Lung (tissue), 11 donors: ENCODE measurements at regions not wholly inside any gene's neighbourhood (a gene's known extent, or its start where the extent isn't known, plus 50 kb on each side); places are given as distances from the start of the nearest gene placed in this dataset.

Source experiments
- ATAC-seq: fragments of 200-7000 bp; cut with Tn5 transposase; one replicate; pipeline ENCODE4 v1.9.1; 2020; ENCODE audit warnings: moderate number of reproducible peaks; ENCODE audit not compliant: insufficient read depth, low FRiP score
- DNase-seq, 3 donors: peaks; one replicate each; pipeline ENCODE4 v3.0.0-alpha.2; 2013 to 2017
- H3K27ac ChIP-seq, 2 donors: one replicate each; pipeline ENCODE4 v1.5.1; 2013; ENCODE audit warnings: mild to moderate bottlenecking in 2 of 2, moderate library complexity in 2 of 2, control low read depth in 1 of 2, inconsistent platforms in 1 of 2, low read depth in 1 of 2, low read length in 1 of 2
- H3K27me3 ChIP-seq, 3 donors: one replicate each; pipeline ENCODE4 v1.5.1; 2013; ENCODE audit warnings: low read length in 2 of 3; ENCODE audit not compliant: control insufficient read depth in 3 of 3, insufficient read depth in 3 of 3
- H3K36me3 ChIP-seq, 4 donors: one replicate each; pipeline ENCODE4 v1.5.1; 2013; ENCODE audit warnings: low read length in 4 of 4, mild to moderate bottlenecking in 1 of 4, moderate library complexity in 1 of 4; ENCODE audit not compliant: control insufficient read depth in 4 of 4, insufficient read depth in 4 of 4
- H3K4me1 ChIP-seq, 5 donors: one replicate each; pipeline ENCODE4 v1.5.1; 2013; ENCODE audit warnings: low read length in 5 of 5, mild to moderate bottlenecking in 2 of 5, moderate library complexity in 1 of 5; ENCODE audit not compliant: control insufficient read depth in 5 of 5, insufficient read depth in 5 of 5
- H3K4me3 ChIP-seq: one replicate; pipeline ENCODE4 v1.5.1; 2013; ENCODE audit warnings: mild to moderate bottlenecking, control low read depth, moderate library complexity
- H3K9ac ChIP-seq, 2 donors: one replicate each; pipeline ENCODE4 v1.5.1; 2013; ENCODE audit warnings: low read length in 2 of 2, control low read depth in 1 of 2; ENCODE audit not compliant: insufficient read depth in 1 of 2
- H3K9me3 ChIP-seq, 4 donors: one replicate each; pipeline ENCODE4 v1.5.1; 2013; ENCODE audit warnings: low read length in 3 of 4, mild to moderate bottlenecking in 1 of 4, moderate library complexity in 1 of 4; ENCODE audit not compliant: control insufficient read depth in 4 of 4, insufficient read depth in 3 of 4
- WGBS, 2 donors: extraction: QIAGEN DNeasy Blood & Tissue Kit; methylation state at CpG; one replicate each; pipeline ENCODE4 v1.1.7; 2013; 5-methylcytosine and 5-hydroxymethylcytosine counted together
- TF ChIP-seq, protein P1 (sequence below): IDR thresholded peaks from 2 replicates; pipeline ENCODE4 v1.5.1; 2012; ENCODE audit warnings: mild to moderate bottlenecking; ENCODE audit errors: control extremely low read depth, extremely low read depth
- donor health status: control.
- donor health status: control.
- donor health status: Bipolar disorder and iron deficiency.
- donor health status: healthy.
- donor health status: DM: yes; HTN: yes; CAD: no.

DNA sequence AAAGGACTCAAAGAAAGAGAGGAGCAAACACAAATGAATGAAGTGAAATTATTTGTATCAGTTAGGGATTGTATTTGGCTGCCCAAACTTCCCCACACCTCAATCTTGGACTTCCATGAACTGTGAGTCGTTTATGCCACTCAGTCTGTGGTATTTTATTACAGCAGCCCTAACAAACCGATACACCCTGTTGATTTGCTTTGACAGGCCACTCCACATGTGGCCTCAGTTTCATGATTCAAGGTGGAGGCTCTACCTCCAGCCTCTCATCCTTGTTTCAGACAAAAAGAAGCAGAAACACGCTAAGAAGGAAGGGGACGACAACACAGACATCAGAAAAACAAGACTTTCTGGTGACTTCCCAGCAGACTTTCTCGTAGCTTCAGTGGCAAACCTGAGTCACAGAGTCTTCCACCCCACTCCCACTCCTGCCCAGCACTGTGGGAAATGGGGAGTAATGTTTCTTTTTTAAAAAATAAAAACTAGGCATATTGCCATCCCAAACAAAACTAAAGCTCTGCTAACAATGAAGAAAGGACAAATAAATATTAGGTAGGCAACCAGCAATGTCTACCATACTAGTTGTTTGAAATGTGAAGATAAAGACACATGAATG is 52.2 kb upstream of the ABCA1 start:
- Histone ChIP-seq H3K36me3 (no peaks in the 10 kb centered on the region), H3K4me1 (peaks cover 0 to 4% (median 0%) of the 10 kb centered on the region in 5 donors), H3K27ac (no peak overlapping the region), H3K4me3 (no peak overlapping the region), H3K9me3 (no peaks in the 10 kb centered on the region), H3K9ac (no peak overlapping the region), H3K27me3 (no peaks in the 10 kb centered on the region)
- ATAC-seq (no peak), DNase-seq (no peak)
- TF ChIP-seq, protein P1, sequence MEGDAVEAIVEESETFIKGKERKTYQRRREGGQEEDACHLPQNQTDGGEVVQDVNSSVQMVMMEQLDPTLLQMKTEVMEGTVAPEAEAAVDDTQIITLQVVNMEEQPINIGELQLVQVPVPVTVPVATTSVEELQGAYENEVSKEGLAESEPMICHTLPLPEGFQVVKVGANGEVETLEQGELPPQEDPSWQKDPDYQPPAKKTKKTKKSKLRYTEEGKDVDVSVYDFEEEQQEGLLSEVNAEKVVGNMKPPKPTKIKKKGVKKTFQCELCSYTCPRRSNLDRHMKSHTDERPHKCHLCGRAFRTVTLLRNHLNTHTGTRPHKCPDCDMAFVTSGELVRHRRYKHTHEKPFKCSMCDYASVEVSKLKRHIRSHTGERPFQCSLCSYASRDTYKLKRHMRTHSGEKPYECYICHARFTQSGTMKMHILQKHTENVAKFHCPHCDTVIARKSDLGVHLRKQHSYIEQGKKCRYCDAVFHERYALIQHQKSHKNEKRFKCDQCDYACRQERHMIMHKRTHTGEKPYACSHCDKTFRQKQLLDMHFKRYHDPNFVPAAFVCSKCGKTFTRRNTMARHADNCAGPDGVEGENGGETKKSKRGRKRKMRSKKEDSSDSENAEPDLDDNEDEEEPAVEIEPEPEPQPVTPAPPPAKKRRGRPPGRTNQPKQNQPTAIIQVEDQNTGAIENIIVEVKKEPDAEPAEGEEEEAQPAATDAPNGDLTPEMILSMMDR = no peak
- 86 to 93% methylated on average over 5 of the region's 5 CpGs for WGBS, 2 donors

DNA sequence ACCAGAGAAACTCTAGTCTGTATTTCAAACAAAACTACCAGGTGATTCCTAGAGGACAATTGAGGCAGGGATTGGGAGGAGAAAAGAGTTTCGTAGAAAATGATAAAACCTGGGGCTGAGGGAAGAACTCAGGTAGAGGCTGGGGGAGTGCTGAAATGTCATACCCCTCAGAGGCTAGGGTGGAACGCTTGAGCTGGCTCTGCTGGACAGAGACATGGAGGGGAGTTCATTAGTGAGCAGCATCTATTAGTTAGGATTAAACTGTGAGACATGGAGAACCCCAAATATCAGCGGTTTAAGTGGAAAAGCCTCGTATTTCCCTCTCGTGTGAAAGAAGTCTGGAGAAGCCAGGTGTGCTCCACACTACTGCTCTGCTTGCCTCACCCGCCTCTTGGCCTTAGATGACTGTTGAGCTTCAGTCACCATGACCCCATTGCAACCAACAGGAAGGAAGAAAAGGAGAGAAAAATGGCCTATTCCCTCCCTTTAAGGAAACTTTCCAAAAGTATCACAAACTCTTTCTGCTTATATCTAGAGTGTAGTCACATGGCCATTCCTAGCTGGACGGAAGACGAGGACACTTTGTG is 53.7 kb upstream of the ABCA1 start:
- 93 to 94% methylated on average over 8 of the region's 8 CpGs for WGBS, 2 donors
- no peak for ATAC-seq
- no peak for DNase-seq
- no peak overlapping the region for H3K27ac ChIP-seq
- no peak overlapping the region for H3K4me3 ChIP-seq
- peaks cover 0 to 4% (median 0%) of the 10 kb centered on the region in 5 donors for H3K4me1 ChIP-seq
- H3K27me3 ChIP-seq = no peaks in the 10 kb centered on the region
- no peak overlapping the region for H3K9ac ChIP-seq
- TF ChIP-seq, protein P1 = no peak
- no peaks in the 10 kb centered on the region for H3K36me3 ChIP-seq
- peaks cover 0 to 1% (median 0%) of the 10 kb centered on the region in 4 donors for H3K9me3 ChIP-seq

DNA sequence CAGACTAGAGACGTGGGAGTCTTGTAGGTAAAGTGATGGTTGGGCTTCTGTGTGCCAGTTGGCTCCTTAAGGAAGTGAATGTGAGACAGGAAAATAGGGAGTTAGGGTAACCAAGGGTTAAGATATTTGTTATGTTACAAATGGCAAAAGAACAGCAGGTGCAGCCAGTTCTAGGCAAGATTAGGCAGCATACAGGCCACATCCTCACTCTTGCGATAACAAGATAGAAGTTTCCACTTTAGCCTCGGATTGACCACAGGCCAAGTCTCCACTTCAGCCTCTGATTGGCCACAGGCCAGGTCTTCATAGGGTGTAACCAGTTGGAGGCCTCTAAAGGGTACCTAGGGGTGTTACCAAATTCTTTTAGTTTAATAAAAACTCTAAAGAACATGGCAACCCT is 54.6 kb upstream of the ABCA1 start:
- no peak for ATAC-seq
- Histone ChIP-seq H3K27ac (no peak overlapping the region), H3K36me3 (no peaks in the 10 kb centered on the region), H3K4me1 (peaks cover 0 to 4% (median 0%) of the 10 kb centered on the region in 5 donors), H3K9me3 (peaks cover 0 to 1% (median 0%) of the 10 kb centered on the region in 4 donors), H3K9ac (no peak overlapping the region), H3K4me3 (no peak overlapping the region), H3K27me3 (no peaks in the 10 kb centered on the region)
- TF ChIP-seq, protein P1 = no peak
- WGBS, 2 donors = 62 to 70% methylated on average over 3 of the region's 3 CpGs
- DNase-seq = no peak

DNA sequence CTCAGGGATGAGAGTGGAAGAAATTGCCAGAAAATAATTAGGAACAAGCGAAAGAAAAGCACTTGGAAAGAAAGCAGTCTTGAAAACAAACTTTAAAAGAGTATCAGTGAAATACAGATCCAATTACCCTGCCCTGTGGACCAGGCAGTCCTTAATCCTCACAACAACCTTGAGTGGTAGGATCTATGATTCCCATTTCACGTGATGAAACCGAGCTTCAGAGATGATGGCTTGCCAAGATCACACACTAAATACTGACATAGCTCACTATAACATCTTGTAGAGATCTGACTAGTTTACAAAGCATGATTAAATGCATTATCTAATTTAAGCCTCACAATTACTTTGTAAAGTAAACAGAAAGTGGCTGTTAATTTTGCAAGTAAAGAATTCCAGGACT is 55.5 kb upstream of the ABCA1 start:
- peaks cover 0 to 1% (median 0%) of the 10 kb centered on the region in 4 donors for H3K9me3 ChIP-seq
- ATAC-seq (no peak), DNase-seq (no peak)
- no peaks in the 10 kb centered on the region for H3K36me3 ChIP-seq
- H3K9ac ChIP-seq = no peak overlapping the region
- WGBS, 2 donors = 67 to 77% methylated on average over 3 of the region's 3 CpGs
- H3K4me3 ChIP-seq = no peak overlapping the region
- peaks cover 0 to 4% (median 0%) of the 10 kb centered on the region in 5 donors for H3K4me1 ChIP-seq
- H3K27me3 ChIP-seq = no peaks in the 10 kb centered on the region
- TF ChIP-seq, protein P1 = no peak
- H3K27ac ChIP-seq = no peak overlapping the region
